HEK293 (cell line): ENCODE measurements at regions not wholly inside any gene's neighbourhood (a gene's known extent, or its start where the extent isn't known, plus 50 kb on each side); places are given as distances from the start of the nearest gene placed in this dataset.

ENCODE experiments used
- CTCF ChIP-seq: fragments of 450-650 bp; formaldehyde crosslinking; IDR thresholded peaks from 2 replicates; pipeline ENCODE4 v1.5.1; 2016; ENCODE audit warnings: missing biosample characterization, missing genetic modification characterization
- FEZF1 ChIP-seq: fragments of 450-650 bp; formaldehyde crosslinking; IDR thresholded peaks from 2 replicates; pipeline ENCODE4 v1.5.1; 2016; ENCODE audit warnings: missing biosample characterization, missing genetic modification characterization
- KLF16 ChIP-seq: fragments of 450-650 bp; formaldehyde crosslinking; IDR thresholded peaks from 2 replicates; pipeline ENCODE4 v1.5.1; 2017; ENCODE audit warnings: missing biosample characterization, missing genetic modification characterization
- PATZ1 ChIP-seq: fragments of 450-650 bp; formaldehyde crosslinking; IDR thresholded peaks from 2 replicates; pipeline ENCODE4 v1.5.1; 2016; ENCODE audit warnings: missing biosample characterization, missing genetic modification characterization
- REST ChIP-seq: fragments of 450-650 bp; formaldehyde crosslinking; IDR thresholded peaks from 2 replicates; pipeline ENCODE4 v1.5.1; 2016; ENCODE audit warnings: missing biosample characterization, missing genetic modification characterization
- ZBTB44 ChIP-seq: fragments of 450-650 bp; IDR thresholded peaks from 2 replicates; pipeline ENCODE4 v1.5.1; 2018; ENCODE audit warnings: missing biosample characterization, mild to moderate bottlenecking, missing genetic modification characterization
- ZBTB6 ChIP-seq: fragments of 450-650 bp; formaldehyde crosslinking; IDR thresholded peaks from 2 replicates; pipeline ENCODE4 v1.5.1; 2017; ENCODE audit warnings: missing biosample characterization, missing genetic modification characterization
- ZEB2 ChIP-seq: fragments of 450-650 bp; formaldehyde crosslinking; IDR thresholded peaks from 2 replicates; pipeline ENCODE4 v1.5.1; 2016; ENCODE audit warnings: missing biosample characterization, missing genetic modification characterization
- ZFP37 ChIP-seq: fragments of 450-650 bp; formaldehyde crosslinking; IDR thresholded peaks from 2 replicates; pipeline ENCODE4 v1.5.1; 2016; ENCODE audit warnings: missing biosample characterization, missing genetic modification characterization
- ZNF138 ChIP-seq: fragments of 450-650 bp; formaldehyde crosslinking; IDR thresholded peaks from 2 replicates; pipeline ENCODE4 v1.5.1; 2016; ENCODE audit warnings: missing biosample characterization, missing genetic modification characterization, borderline replicate concordance
- ZNF311 ChIP-seq: fragments of 450-650 bp; formaldehyde crosslinking; IDR thresholded peaks from 2 replicates; pipeline ENCODE4 v1.5.1; 2017; ENCODE audit warnings: missing biosample characterization, missing genetic modification characterization, borderline replicate concordance
- ZNF626 ChIP-seq: fragments of 450-650 bp; sonication (Bioruptor Pico); formaldehyde crosslinking; IDR thresholded peaks from 2 replicates; pipeline ENCODE4 v1.5.1; 2018; ENCODE audit warnings: missing biosample characterization, missing genetic modification characterization, inconsistent platforms
- ZNF777 ChIP-seq: fragments of 450-650 bp; formaldehyde crosslinking; IDR thresholded peaks from 2 replicates; pipeline ENCODE4 v1.5.1; 2017; ENCODE audit warnings: missing biosample characterization, missing genetic modification characterization, borderline replicate concordance
- ZSCAN18 ChIP-seq: fragments of 450-650 bp; formaldehyde crosslinking; IDR thresholded peaks from 2 replicates; pipeline ENCODE4 v1.5.1; 2016; ENCODE audit warnings: missing biosample characterization, missing genetic modification characterization

- TF ChIP-seq CTCF (tag by site-specific recombination) = no peak
- TF ChIP-seq ZEB2 (tag by site-specific recombination) = no peak
- no peak for TF ChIP-seq ZNF777 (tag by site-specific recombination)
- no peak for TF ChIP-seq PATZ1 (tag by site-specific recombination)
- TF ChIP-seq FEZF1 (tag by site-specific recombination) = no peak
- no peak for TF ChIP-seq ZSCAN18 (tag by site-specific recombination)
- no peak for TF ChIP-seq ZNF626 (tag by site-specific recombination)
- TF ChIP-seq ZNF311 (tag by site-specific recombination) = no peak
- no peak for TF ChIP-seq KLF16
- no peak for TF ChIP-seq ZFP37 (tag by site-specific recombination)
- TF ChIP-seq ZBTB6 (tag by site-specific recombination) = no peak
- TF ChIP-seq ZNF138 (tag by site-specific recombination) = no peak
- no peak for TF ChIP-seq REST (tag by site-specific recombination)
- TF ChIP-seq ZBTB44 = no peak
Measured at GRCh38 chr5:86465052-86465838, 152.5 kb upstream of the COX7C start.
